GM12873 (cell line): ENCODE measurements at regions not wholly inside any gene's neighbourhood (a gene's known extent, or its start where the extent isn't known, plus 50 kb on each side); places are given as distances from the start of the nearest gene placed in this dataset.

Experiments
- CTCF ChIP-seq: IDR thresholded peaks from 2 replicates; pipeline ENCODE4 v1.5.1; 2012; ENCODE audit warnings: low read depth, mild to moderate bottlenecking, moderate library complexity, low read length, control low read depth; ENCODE audit not compliant: insufficient read depth; ENCODE audit errors: missing control alignments

GRCh38 chr2:103268841-103269498 is 507.1 kb downstream of the TMEM182 start:
- no peak for TF ChIP-seq CTCF

- no peak for TF ChIP-seq CTCF
Observed at GRCh38 chr2:103276869-103277268, 515.0 kb downstream of the TMEM182 start.

- TF ChIP-seq CTCF, result no peak
Observed at GRCh38 chr2:103284750-103285149, 522.9 kb downstream of the TMEM182 start.

- no peak for TF ChIP-seq CTCF
Observed at GRCh38 chr2:103285354-103285753, 523.5 kb downstream of the TMEM182 start.

- no peak for TF ChIP-seq CTCF
Observed at GRCh38 chr2:103287746-103288145, 525.9 kb downstream of the TMEM182 start.

- no peak for TF ChIP-seq CTCF
Observed at GRCh38 chr2:103288696-103289095, 526.9 kb downstream of the TMEM182 start.

- TF ChIP-seq CTCF, result no peak
Observed at GRCh38 chr2:103289105-103289725, 527.4 kb downstream of the TMEM182 start.
